Epithelial cell of proximal tubule (primary cell): ENCODE measurements at regions not wholly inside any gene's neighbourhood (a gene's known extent, or its start where the extent isn't known, plus 50 kb on each side); places are given as distances from the start of the nearest gene placed in this dataset.
"Not testable (repeated sequence)": the region's sequence is repeated elsewhere in the genome, so short reads cannot be mapped to it uniquely, and the experiment has no call there.

Experiments
- DNase-seq: peaks from one replicate; pipeline ENCODE4 v3.0.0-alpha.2; 2011; ENCODE audit warnings: low read depth
- H3K4me3 ChIP-seq: 2 replicates; pipeline ENCODE4 v1.5.1; 2011; ENCODE audit warnings: low read depth, mild to moderate bottlenecking, low read length
- CTCF ChIP-seq: conservative IDR thresholded peaks from 2 replicates; pipeline ENCODE4 v1.5.1; 2012; ENCODE audit warnings: low read depth, mild to moderate bottlenecking, low read length

- TF ChIP-seq CTCF: no peak
- DNase-seq: no peak
- no peak overlapping the region for H3K4me3 ChIP-seq
Observed at GRCh38 chr9:75378926-75379325, 290.6 kb downstream of the OSTF1 start.

DNA sequence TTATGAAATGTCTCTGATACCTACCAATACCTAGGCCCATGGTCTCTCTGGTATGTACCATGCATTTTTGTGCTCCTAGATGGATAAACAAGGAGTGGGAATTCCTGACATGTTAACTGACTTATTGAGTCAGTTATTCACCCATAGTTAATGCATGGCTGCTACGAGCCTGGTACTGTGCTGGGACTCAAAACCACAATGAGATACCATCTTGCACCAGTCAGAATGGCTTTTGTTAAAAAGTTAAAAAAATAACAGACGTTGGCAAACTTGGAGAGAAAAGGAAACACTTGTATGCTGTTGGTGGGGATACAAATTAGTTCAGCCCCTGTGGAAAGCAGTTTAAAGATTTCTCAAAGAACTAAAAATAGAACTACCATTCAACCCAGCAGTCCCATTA is 293.8 kb downstream of the OSTF1 start:
- peak; percentile 25 for DNase-seq
- H3K4me3 ChIP-seq: no peak overlapping the region
- no peak for TF ChIP-seq CTCF

GRCh38 chr9:75383420-75384034 is 295.2 kb downstream of the OSTF1 start:
- not testable (repeated sequence) for DNase-seq, H3K4me3 ChIP-seq

GRCh38 chr9:75385236-75385635 is 296.9 kb downstream of the OSTF1 start:
- no peak overlapping the region for H3K4me3 ChIP-seq
- no peak for TF ChIP-seq CTCF
- DNase-seq: no peak

DNA sequence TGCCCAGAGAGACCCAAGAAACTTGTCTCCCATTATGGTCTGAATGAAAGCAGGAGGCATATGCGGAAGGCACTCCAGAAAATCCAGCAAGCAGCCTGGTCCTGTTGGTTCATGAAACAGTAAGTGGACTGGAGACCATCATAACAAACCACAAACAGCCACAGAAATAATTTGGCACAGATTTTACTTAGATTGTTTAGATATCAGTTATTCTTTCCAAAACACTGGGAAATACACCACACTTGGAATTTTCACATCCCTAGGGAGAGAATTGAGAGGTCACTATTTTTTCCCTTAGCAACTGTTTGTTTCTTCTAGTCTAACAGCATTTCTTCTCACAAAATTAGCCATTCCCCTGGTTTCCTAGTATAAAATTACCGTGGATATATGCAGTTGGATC is 300.8 kb downstream of the OSTF1 start:
- TF ChIP-seq CTCF: no peak
- no peak for DNase-seq

GRCh38 chr9:75390951-75391350 is 302.6 kb downstream of the OSTF1 start:
- no peak for DNase-seq
- no peak overlapping the region for H3K4me3 ChIP-seq
- no peak for TF ChIP-seq CTCF

More for the DNA sequence above, 300.8 kb downstream of the OSTF1 start:
- H3K4me3 ChIP-seq: no peak overlapping the region

DNA sequence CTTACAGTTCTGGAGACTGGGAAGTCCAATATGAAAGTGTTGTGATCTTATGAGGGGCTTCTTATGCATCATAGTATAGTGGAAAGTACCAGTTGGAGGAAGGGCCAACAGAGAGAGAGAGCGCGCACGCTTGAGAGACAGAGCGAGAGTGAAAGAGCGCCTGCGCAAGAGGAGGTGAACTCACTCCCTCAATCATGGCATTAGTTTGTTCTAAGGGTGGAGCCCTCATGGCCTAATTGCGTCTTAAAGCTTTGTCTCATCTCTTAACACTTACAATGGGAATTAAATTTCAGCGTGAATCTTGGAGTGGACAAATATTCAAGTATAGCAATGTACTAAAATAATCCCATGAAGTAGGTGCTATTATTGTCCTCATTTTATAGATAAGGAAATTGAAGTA is 303.2 kb downstream of the OSTF1 start:
- H3K4me3 ChIP-seq: no peak overlapping the region
- no peak for DNase-seq
- TF ChIP-seq CTCF: no peak

GRCh38 chr9:75395336-75395735 is 307.0 kb downstream of the OSTF1 start:
- DNase-seq: no peak
- H3K4me3 ChIP-seq: no peak overlapping the region
- no peak for TF ChIP-seq CTCF
